SK-N-SH treated with all-trans-retinoic acid at 6 μM for 48 hours (cell line): ENCODE measurements at regions not wholly inside any gene's neighbourhood (a gene's known extent, or its start where the extent isn't known, plus 50 kb on each side); places are given as distances from the start of the nearest gene placed in this dataset.

Experiments used
- ATAC-seq: fragments of 200-7000 bp; cut with Tn5 transposase; 3 replicates; pipeline ENCODE4 v1.9.1; 2020; ENCODE audit warnings: mild to moderate bottlenecking, moderate library complexity
- ARNTL ChIP-seq: fragments of 450-650 bp; formaldehyde crosslinking; IDR thresholded peaks from 2 replicates; pipeline ENCODE4 v1.5.0; 2020; ENCODE audit warnings: low read depth, mild to moderate bottlenecking, moderate library complexity, borderline replicate concordance
- CREB5 ChIP-seq: fragments of 250-450 bp; sonication (Bioruptor Pico); IDR thresholded peaks from 2 replicates; pipeline ENCODE4 v1.5.1; 2020; ENCODE audit warnings: low read depth, mild to moderate bottlenecking, moderate library complexity
- CSDC2 ChIP-seq: fragments of 250-450 bp; sonication (Bioruptor Pico); IDR thresholded peaks from 2 replicates; pipeline ENCODE4 v1.5.0; 2020; ENCODE audit warnings: mild to moderate bottlenecking, moderate library complexity
- ESRRG ChIP-seq: fragments of 250-450 bp; sonication (Bioruptor Pico); IDR thresholded peaks from 2 replicates; pipeline ENCODE4 v1.6.1; 2021; ENCODE audit warnings: mild to moderate bottlenecking
- GLIS3 ChIP-seq: fragments of 250-450 bp; sonication (Bioruptor Pico); IDR thresholded peaks from 2 replicates; pipeline ENCODE4 v1.5.0; 2020; ENCODE audit warnings: mild to moderate bottlenecking, moderate library complexity
- ISL1 ChIP-seq: fragments of 250-450 bp; sonication (Bioruptor Pico); IDR thresholded peaks from 2 replicates; pipeline ENCODE4 v2.1.2; 2022; ENCODE audit warnings: mild to moderate bottlenecking, moderate library complexity
- OSR1 ChIP-seq: fragments of 250-450 bp; sonication (Bioruptor Pico); IDR thresholded peaks from 2 replicates; pipeline ENCODE4 v1.8.0; 2022; ENCODE audit warnings: moderate library complexity, mild to moderate bottlenecking, inconsistent platforms
- PATZ1 ChIP-seq: fragments of 250-450 bp; sonication (Bioruptor Pico); IDR thresholded peaks from 2 replicates; pipeline ENCODE4 v1.8.0; 2020; ENCODE audit warnings: mild to moderate bottlenecking, moderate library complexity, borderline replicate concordance
- POU6F1 ChIP-seq: fragments of 250-450 bp; sonication (Bioruptor Pico); IDR thresholded peaks from 2 replicates; pipeline ENCODE4 v1.8.0; 2021; ENCODE audit warnings: low read depth, mild to moderate bottlenecking, moderate library complexity, borderline replicate concordance
- PPARA ChIP-seq: fragments of 250-450 bp; sonication (Bioruptor Pico); IDR thresholded peaks from 2 replicates; pipeline ENCODE4 v1.5.0; 2020; ENCODE audit warnings: mild to moderate bottlenecking, borderline replicate concordance
- RARB ChIP-seq: fragments of 250-450 bp; sonication (Bioruptor Pico); IDR thresholded peaks from 2 replicates; pipeline ENCODE4 v1.8.0; 2021; ENCODE audit warnings: mild to moderate bottlenecking, moderate library complexity
- TCF4 ChIP-seq: fragments of 250-450 bp; sonication (Bioruptor Pico); IDR thresholded peaks from 2 replicates; pipeline ENCODE4 v1.8.0; 2021; ENCODE audit warnings: mild to moderate bottlenecking, moderate library complexity, borderline replicate concordance
- TOX ChIP-seq: fragments of 250-450 bp; sonication (Bioruptor Pico); IDR thresholded peaks from 2 replicates; pipeline ENCODE4 v1.8.0; 2021; ENCODE audit warnings: mild to moderate bottlenecking, moderate library complexity, borderline replicate concordance
- TSHZ2 ChIP-seq: fragments of 250-450 bp; sonication (Bioruptor Pico); IDR thresholded peaks from 2 replicates; pipeline ENCODE4 v1.5.0; 2020; ENCODE audit warnings: mild to moderate bottlenecking, moderate library complexity
- ZC3H10 ChIP-seq: fragments of 250-450 bp; sonication (Bioruptor Pico); IDR thresholded peaks from 2 replicates; pipeline ENCODE4 v1.5.1; 2021; ENCODE audit warnings: mild to moderate bottlenecking, moderate library complexity
- ZFP30 ChIP-seq: fragments of 450-650 bp; formaldehyde crosslinking; IDR thresholded peaks from 2 replicates; pipeline ENCODE4 v1.5.0; 2022; ENCODE audit warnings: mild to moderate bottlenecking, moderate library complexity
- ZNF565 ChIP-seq: fragments of 450-650 bp; formaldehyde crosslinking; conservative IDR thresholded peaks from 2 replicates; pipeline ENCODE4 v1.5.0; 2020; ENCODE audit warnings: low read depth, mild to moderate bottlenecking, moderate library complexity
- ZNF70 ChIP-seq: fragments of 450-650 bp; formaldehyde crosslinking; IDR thresholded peaks from 2 replicates; pipeline ENCODE4 v1.5.0; 2020; ENCODE audit warnings: mild to moderate bottlenecking, moderate library complexity
- ZNF8 ChIP-seq: fragments of 450-650 bp; formaldehyde crosslinking; IDR thresholded peaks from 2 replicates; pipeline ENCODE4 v1.5.0; 2020; ENCODE audit warnings: mild to moderate bottlenecking, moderate library complexity

GRCh38 chr17:77867976-77868713 lies 90.4 kb upstream of the TNRC6C start:
- no peak for ATAC-seq
- TF ChIP-seq TOX (CRISPR knock-in tag) = no peak
- TF ChIP-seq ARNTL (CRISPR knock-in tag) = no peak
- TF ChIP-seq ZNF565 = no peak
- no peak for TF ChIP-seq ZFP30 (CRISPR knock-in tag)
- TF ChIP-seq CREB5 = no peak
- TF ChIP-seq ISL1 (CRISPR knock-in tag) = no peak

- no peak for ATAC-seq
- 0 out of 2 replicates have a peak, but pooled peaks have one; percentile 1 for TF ChIP-seq ISL1 (CRISPR knock-in tag)
- TF ChIP-seq ESRRG (CRISPR knock-in tag) = no peak
- TF ChIP-seq, all 23 proteins: peak for 1
Measured at GRCh38 chr17:77869041-77869599, 89.4 kb upstream of the TNRC6C start.

- TF ChIP-seq ARNTL (CRISPR knock-in tag) = no peak
- no peak for TF ChIP-seq ZFP30 (CRISPR knock-in tag)
- no peak for TF ChIP-seq OSR1 (CRISPR knock-in tag)
- no peak for TF ChIP-seq CREB5
- no peak for TF ChIP-seq CSDC2 (CRISPR knock-in tag)
- no peak for TF ChIP-seq TSHZ2 (CRISPR knock-in tag)
- TF ChIP-seq ISL1 (CRISPR knock-in tag) = no peak
- no peak for TF ChIP-seq ZC3H10
- no peak for TF ChIP-seq ZNF70
- TF ChIP-seq GLIS3 (CRISPR knock-in tag) = no peak
- TF ChIP-seq PPARA (CRISPR knock-in tag) = no peak
- TF ChIP-seq PATZ1 (CRISPR knock-in tag) = no peak
- no peak for TF ChIP-seq POU6F1
- TF ChIP-seq TCF4 (CRISPR knock-in tag) = no peak
- no peak for TF ChIP-seq TOX (CRISPR knock-in tag)
- TF ChIP-seq RARB (CRISPR knock-in tag) = no peak
- TF ChIP-seq ZNF8 (CRISPR knock-in tag) = no peak
- TF ChIP-seq ZNF565 = no peak
- no peak for ATAC-seq
Measured at GRCh38 chr17:77869665-77870132, 88.8 kb upstream of the TNRC6C start.
